Islet precursor cell (in vitro differentiated cells): ENCODE measurements at regions not wholly inside any gene's neighbourhood (a gene's known extent, or its start where the extent isn't known, plus 50 kb on each side); places are given as distances from the start of the nearest gene placed in this dataset.

Experiments
- DNase-seq: peaks from one replicate; pipeline ENCODE4 v3.0.0-alpha.2; 2018

- peak; percentile 13 for DNase-seq
These were observed 69.4 kb downstream of the CPN2 start for GRCh38 chr3:194281766-194282165.

DNA sequence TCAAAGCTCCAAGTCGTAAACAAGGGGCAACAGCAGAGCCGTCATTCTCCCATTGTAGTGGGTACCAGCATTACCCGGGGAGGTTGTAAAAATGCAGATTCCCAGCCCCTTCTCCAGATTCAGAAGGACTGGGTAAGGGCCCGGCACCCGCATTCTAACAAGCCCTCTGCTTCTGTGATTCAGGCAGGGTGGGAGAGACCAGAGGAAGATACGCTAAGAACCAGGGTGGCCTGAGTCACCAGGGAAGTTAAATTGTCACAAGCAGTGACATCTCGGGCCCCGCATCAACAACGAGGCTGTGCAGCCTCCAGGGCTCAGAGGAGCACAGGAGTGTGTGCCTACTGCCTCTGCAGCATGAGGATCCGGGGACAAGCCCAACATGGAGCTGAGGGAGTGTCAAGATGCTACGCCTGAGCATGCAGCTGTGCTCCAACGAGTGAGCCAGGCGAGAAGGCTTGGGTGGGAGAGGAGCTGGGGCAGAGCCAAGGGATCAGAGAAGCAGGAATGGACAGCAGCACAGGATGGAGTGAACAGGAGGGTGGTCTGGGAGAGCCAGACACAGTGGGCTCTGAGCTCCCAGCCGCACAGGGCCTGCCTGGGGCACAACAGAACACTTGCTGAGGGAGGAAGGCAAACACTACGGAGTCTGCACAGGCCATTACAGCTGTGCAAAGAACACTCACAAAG is 68.5 kb downstream of the CPN2 start:
- peak; percentile 52 for DNase-seq

GRCh38 chr3:194283221-194284006 is 67.7 kb downstream of the CPN2 start:
- peak; percentile 18 for DNase-seq

DNA sequence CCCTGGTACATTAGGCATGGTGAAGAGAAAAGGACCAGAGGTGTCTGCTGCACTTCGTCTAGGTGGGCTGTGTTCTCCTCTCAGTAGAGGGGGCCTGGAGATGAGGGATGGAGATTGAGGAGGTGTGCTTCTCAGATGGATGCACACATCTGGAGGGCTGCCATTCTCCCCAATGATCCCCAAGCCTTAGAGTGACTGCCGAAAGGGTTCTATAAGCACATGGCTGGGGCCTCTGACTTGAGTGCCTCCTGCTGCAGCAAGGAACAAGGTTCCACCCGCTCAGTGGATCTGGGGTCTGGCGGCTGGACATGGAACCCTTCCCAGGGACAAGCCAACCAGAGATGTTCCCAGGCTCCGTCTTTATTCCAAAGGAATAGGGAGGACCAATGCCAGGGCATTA is 66.8 kb downstream of the CPN2 start:
- no peak for DNase-seq

- DNase-seq: no peak
These were observed 65.9 kb downstream of the CPN2 start for GRCh38 chr3:194285024-194285849.

DNA sequence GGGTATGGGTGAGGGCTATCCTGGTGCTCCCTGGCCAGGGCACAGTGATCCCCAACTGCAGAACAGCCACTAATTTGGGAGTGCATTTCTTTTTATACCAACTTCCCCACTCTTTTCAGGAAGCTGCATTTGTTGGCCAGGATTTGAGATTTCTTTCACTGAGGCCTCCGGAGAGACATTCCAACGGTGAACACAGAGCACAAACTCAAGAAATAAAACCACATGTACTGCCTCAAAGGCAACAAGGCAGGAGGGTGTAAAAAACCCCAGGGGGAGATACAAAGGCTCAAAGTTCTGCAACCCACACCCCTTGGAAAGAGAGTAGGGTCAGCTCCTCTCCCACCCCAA is 65.3 kb downstream of the CPN2 start:
- no peak for DNase-seq

DNA sequence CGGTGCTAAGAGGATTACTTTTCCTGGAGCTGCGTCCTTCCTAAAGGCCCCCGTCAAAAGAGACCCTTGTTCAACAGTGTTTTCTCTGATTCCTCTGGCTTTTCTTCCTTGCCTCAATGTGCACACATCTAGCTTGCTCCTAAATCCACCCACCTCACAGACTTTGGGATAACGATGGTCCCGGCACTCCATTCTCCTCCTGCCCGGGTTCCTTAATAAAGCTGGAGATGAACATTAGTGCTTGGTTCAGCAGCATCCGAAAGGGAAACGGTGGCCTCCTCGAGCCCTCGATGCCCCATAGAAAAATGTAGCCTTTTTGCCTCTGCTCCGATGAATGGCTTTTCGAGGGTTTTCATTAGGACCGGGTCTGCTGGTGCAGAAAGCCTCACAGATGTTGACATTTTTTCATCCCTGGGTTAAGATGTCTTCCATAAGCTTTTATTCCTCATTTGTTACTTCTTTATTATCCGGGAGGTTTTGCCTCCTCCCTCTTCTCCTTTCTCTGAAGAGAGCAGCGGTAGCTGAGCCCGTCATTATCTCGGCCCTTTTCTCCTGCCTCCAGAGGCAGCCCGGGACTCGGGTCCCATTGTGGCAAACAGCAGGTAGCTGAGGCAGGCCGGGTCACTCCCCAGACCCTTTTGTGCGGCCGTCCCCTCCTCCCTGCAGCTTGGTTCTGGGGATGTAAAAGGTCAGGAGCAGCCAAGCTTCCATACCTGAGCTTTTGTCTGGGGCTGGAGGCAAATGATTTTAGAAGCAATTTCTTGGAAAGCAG is 64.6 kb downstream of the CPN2 start:
- no peak for DNase-seq

- no peak for DNase-seq
These were observed 63.8 kb downstream of the CPN2 start for GRCh38 chr3:194287374-194287773.

DNA sequence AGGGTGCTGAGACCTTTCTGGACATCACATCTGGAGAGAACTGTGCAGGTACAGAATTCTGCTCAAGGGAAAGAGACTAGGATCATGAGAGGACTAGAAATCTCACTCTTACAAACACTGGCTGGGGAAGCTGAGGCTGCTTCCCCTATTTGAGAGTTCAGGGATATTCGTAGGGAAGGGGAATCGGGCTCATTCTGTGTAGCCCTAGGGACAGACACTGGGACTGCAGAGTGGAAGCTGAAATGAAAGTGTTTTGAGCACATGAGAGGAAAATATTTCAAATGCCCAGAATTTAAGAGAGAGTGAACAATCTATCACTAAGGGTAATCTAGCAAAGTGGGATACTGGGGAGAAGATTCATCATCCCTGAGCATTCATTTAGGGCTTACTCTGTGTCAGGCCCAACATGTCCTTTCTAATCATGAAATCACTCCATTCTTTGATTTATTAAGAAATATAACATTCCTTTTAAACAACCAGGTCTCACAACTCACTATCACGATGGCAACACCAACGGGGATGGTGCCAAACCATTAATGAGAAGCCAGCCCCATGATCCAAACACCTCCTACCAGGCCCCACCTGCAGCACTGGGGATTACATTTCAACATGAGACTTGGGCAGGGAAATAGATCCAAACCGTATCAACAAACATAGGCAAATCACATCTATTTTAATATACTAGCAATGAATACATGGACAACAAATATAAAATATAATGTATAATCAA is 63.0 kb downstream of the CPN2 start:
- no peak for DNase-seq
